HUES6 (cell line): ENCODE measurements at regions not wholly inside any gene's neighbourhood (a gene's known extent, or its start where the extent isn't known, plus 50 kb on each side); places are given as distances from the start of the nearest gene placed in this dataset.

Experiments used
- H3K27ac ChIP-seq: 2 replicates; pipeline ENCODE4 v1.7.0; 2013; ENCODE audit warnings: low read depth, mild to moderate bottlenecking, low read length, inconsistent platforms
- H3K27me3 ChIP-seq: 2 replicates; pipeline ENCODE4 v1.6.1; 2013; ENCODE audit warnings: low read length; ENCODE audit not compliant: control insufficient read depth, insufficient read depth
- H3K36me3 ChIP-seq: 2 replicates; pipeline ENCODE4 v1.6.1; 2013; ENCODE audit warnings: low read length; ENCODE audit not compliant: control insufficient read depth, insufficient read depth
- H3K4me1 ChIP-seq: 2 replicates; pipeline ENCODE4 v1.6.1; 2013; ENCODE audit warnings: low read length; ENCODE audit not compliant: control insufficient read depth, insufficient read depth
- H3K4me3 ChIP-seq: 2 replicates; pipeline ENCODE4 v1.5.1; 2013; ENCODE audit warnings: low read depth, low read length
- H3K9ac ChIP-seq: one replicate; pipeline ENCODE4 v1.6.1; 2013; ENCODE audit warnings: mild to moderate bottlenecking, low read length
- H3K9me3 ChIP-seq: 2 replicates; pipeline ENCODE4 v1.6.1; 2013; ENCODE audit warnings: low read depth, low read length; ENCODE audit not compliant: control insufficient read depth, insufficient read depth

GRCh38 chr14:56918849-56919574 lies 108.7 kb upstream of the OTX2 start:
- Histone ChIP-seq H3K27me3 (peaks cover 13% of the 10 kb centered on the region), H3K4me1 (peaks cover 20% of the 10 kb centered on the region), H3K27ac (no peak overlapping the region), H3K4me3 (peak overlapping the region; percentile 17; the same call in 1 of the 2 replicates), H3K36me3 (no peaks in the 10 kb centered on the region), H3K9me3 (peaks cover 22% of the 10 kb centered on the region), H3K9ac (no peak overlapping the region)

- no peaks in the 10 kb centered on the region for H3K9me3 ChIP-seq
- no peaks in the 10 kb centered on the region for H3K36me3 ChIP-seq
- no peaks in the 10 kb centered on the region for H3K27me3 ChIP-seq
- H3K4me3 ChIP-seq = peak overlapping the region; percentile 21; the same call in 1 of the 2 replicates
- peaks cover 52% of the 10 kb centered on the region for H3K4me1 ChIP-seq
- H3K27ac ChIP-seq = no peak overlapping the region
- H3K9ac ChIP-seq = no peak overlapping the region
Observed at GRCh38 chr14:56905282-56905681, 95.0 kb upstream of the OTX2 start.

- Histone ChIP-seq H3K4me1 (peaks cover 68% of the 10 kb centered on the region), H3K27me3 (peaks cover 5% of the 10 kb centered on the region; the same call in 1 of the 2 replicates), H3K27ac (no peak overlapping the region), H3K9me3 (no peaks in the 10 kb centered on the region), H3K4me3 (peak overlapping the region; percentile 24; the same call in 1 of the 2 replicates), H3K36me3 (no peaks in the 10 kb centered on the region), H3K9ac (no peak overlapping the region)
Observed at GRCh38 chr14:56903304-56903969, 93.2 kb upstream of the OTX2 start.

GRCh38 chr14:56902385-56902784 lies 92.1 kb upstream of the OTX2 start:
- Histone ChIP-seq H3K9ac (peak overlapping the region; percentile 56), H3K27ac (peak overlapping the region; percentile 74; the same call in 1 of the 2 replicates), H3K4me1 (peaks cover 78% of the 10 kb centered on the region), H3K4me3 (peak overlapping the region; percentile 24; the same call in 1 of the 2 replicates), H3K36me3 (no peaks in the 10 kb centered on the region), H3K27me3 (peaks cover 15% of the 10 kb centered on the region; the same call in 1 of the 2 replicates), H3K9me3 (no peaks in the 10 kb centered on the region)

- peaks cover 84% of the 10 kb centered on the region for H3K4me1 ChIP-seq
- no peak overlapping the region for H3K27ac ChIP-seq
- no peak overlapping the region for H3K9ac ChIP-seq
- peaks cover 27% of the 10 kb centered on the region for H3K27me3 ChIP-seq
- H3K36me3 ChIP-seq = no peaks in the 10 kb centered on the region
- H3K4me3 ChIP-seq = no peak overlapping the region
- no peaks in the 10 kb centered on the region for H3K9me3 ChIP-seq
Observed at GRCh38 chr14:56900726-56901125, 90.4 kb upstream of the OTX2 start.

- peak overlapping the region; percentile 15 for H3K27ac ChIP-seq
- no peaks in the 10 kb centered on the region for H3K36me3 ChIP-seq
- H3K9me3 ChIP-seq = no peaks in the 10 kb centered on the region
- H3K4me3 ChIP-seq = no peak overlapping the region
- H3K27me3 ChIP-seq = peaks cover 36% of the 10 kb centered on the region
- no peak overlapping the region for H3K9ac ChIP-seq
- H3K4me1 ChIP-seq = peaks cover 84% of the 10 kb centered on the region
Observed at GRCh38 chr14:56899829-56900228, 89.5 kb upstream of the OTX2 start.

GRCh38 chr14:56896922-56897321 lies 86.6 kb upstream of the OTX2 start:
- Histone ChIP-seq H3K36me3 (no peaks in the 10 kb centered on the region), H3K4me3 (peak overlapping the region; percentile 19; the same call in 1 of the 2 replicates), H3K9me3 (no peaks in the 10 kb centered on the region), H3K27ac (no peak overlapping the region), H3K27me3 (peaks cover 64% of the 10 kb centered on the region), H3K4me1 (peaks cover 75% of the 10 kb centered on the region), H3K9ac (no peak overlapping the region)

GRCh38 chr14:56896231-56896630 lies 86.0 kb upstream of the OTX2 start:
- H3K27ac ChIP-seq = no peak overlapping the region
- no peak overlapping the region for H3K9ac ChIP-seq
- peaks cover 73% of the 10 kb centered on the region for H3K4me1 ChIP-seq
- peaks cover 70% of the 10 kb centered on the region for H3K27me3 ChIP-seq
- H3K36me3 ChIP-seq = no peaks in the 10 kb centered on the region
- H3K9me3 ChIP-seq = no peaks in the 10 kb centered on the region
- H3K4me3 ChIP-seq = no peak overlapping the region

- H3K27me3 ChIP-seq = peaks cover 81% of the 10 kb centered on the region
- no peaks in the 10 kb centered on the region for H3K9me3 ChIP-seq
- H3K4me3 ChIP-seq = peak overlapping the region; percentile 34
- H3K4me1 ChIP-seq = peaks cover 65% of the 10 kb centered on the region
- H3K36me3 ChIP-seq = no peaks in the 10 kb centered on the region
- H3K9ac ChIP-seq = peak overlapping the region; percentile 8
- no peak overlapping the region for H3K27ac ChIP-seq
Observed at GRCh38 chr14:56895154-56895553, 84.9 kb upstream of the OTX2 start.

GRCh38 chr14:56894591-56894991 lies 84.3 kb upstream of the OTX2 start:
- H3K4me3 ChIP-seq = peak overlapping the region; percentile 34
- H3K36me3 ChIP-seq = no peaks in the 10 kb centered on the region
- H3K4me1 ChIP-seq = peaks cover 59% of the 10 kb centered on the region
- H3K9ac ChIP-seq = peak overlapping the region; percentile 8
- H3K27ac ChIP-seq = no peak overlapping the region
- H3K9me3 ChIP-seq = no peaks in the 10 kb centered on the region
- H3K27me3 ChIP-seq = peaks cover 84% of the 10 kb centered on the region

GRCh38 chr14:56892959-56893358 lies 82.7 kb upstream of the OTX2 start:
- Histone ChIP-seq H3K4me1 (peaks cover 52% of the 10 kb centered on the region), H3K27me3 (peaks cover 89% of the 10 kb centered on the region), H3K9ac (no peak overlapping the region), H3K9me3 (no peaks in the 10 kb centered on the region), H3K4me3 (no peak overlapping the region), H3K27ac (no peak overlapping the region), H3K36me3 (no peaks in the 10 kb centered on the region)
